Mucosa of descending colon (tissue), 3 donors: ENCODE measurements at regions not wholly inside any gene's neighbourhood (a gene's known extent, or its start where the extent isn't known, plus 50 kb on each side); places are given as distances from the start of the nearest gene placed in this dataset.

Experiments used
- ATAC-seq: fragments of 200-7000 bp; cut with Tn5 transposase; one replicate; pipeline ENCODE4 v1.9.1; 2020; ENCODE audit warnings: mild to moderate bottlenecking, moderate library complexity
- DNase-seq, 3 donors: peaks; one replicate each; pipeline ENCODE4 v3.0.0-alpha.2; 2020
- H3K36me3 ChIP-seq: fragments of 200-600 bp; one replicate; pipeline ENCODE4 v1.8.0; 2021; ENCODE audit warnings: low read depth, mild to moderate bottlenecking
- H3K4me1 ChIP-seq: fragments of 200-600 bp; one replicate; pipeline ENCODE4 v1.8.0; 2021; ENCODE audit warnings: low read depth, mild to moderate bottlenecking
- H3K4me3 ChIP-seq: fragments of 200-600 bp; one replicate; pipeline ENCODE4 v1.8.0; 2021; ENCODE audit warnings: mild to moderate bottlenecking
- H3K9me3 ChIP-seq: fragments of 200-600 bp; one replicate; pipeline ENCODE4 v1.8.0; 2021; ENCODE audit warnings: mild to moderate bottlenecking
- intact Hi-C, 2 donors: fragments of 100-400 bp; cut with DNase I in 1 of 2; cut with micrococcal nuclease in 1 of 2; formaldehyde crosslinking; loops; one replicate each; pipeline versions ENCODE4 v1.11.0 to v1.11.1; 2022; cut with DNase I, micrococcal nuclease
- TF ChIP-seq, protein P1 (sequence below): fragments of 200-600 bp; IDR thresholded peaks from one replicate; pipeline ENCODE4 v1.8.0; 2022; ENCODE audit warnings: antibody characterized with exemption, mild to moderate bottlenecking
- donor health status: DM: no; HTN: no; CAD: no; lungs with moderate emphysema.
- donor health status: DM: no; HTN: no; CAD: no.
- donor health status: DM: no; HTN: yes; CAD: no.

GRCh38 chr1:194056169-194056568 lies 869.8 kb upstream of the B3GALT2 start:
- intact Hi-C loops: no loop called here
- Histone ChIP-seq H3K4me3 (no peak overlapping the region), H3K9me3 (no peaks in the 10 kb centered on the region), H3K36me3 (no peaks in the 10 kb centered on the region), H3K4me1 (no peaks in the 10 kb centered on the region)
- DNase-seq (no peak), ATAC-seq (peak; percentile 42)
- TF ChIP-seq, protein P1, sequence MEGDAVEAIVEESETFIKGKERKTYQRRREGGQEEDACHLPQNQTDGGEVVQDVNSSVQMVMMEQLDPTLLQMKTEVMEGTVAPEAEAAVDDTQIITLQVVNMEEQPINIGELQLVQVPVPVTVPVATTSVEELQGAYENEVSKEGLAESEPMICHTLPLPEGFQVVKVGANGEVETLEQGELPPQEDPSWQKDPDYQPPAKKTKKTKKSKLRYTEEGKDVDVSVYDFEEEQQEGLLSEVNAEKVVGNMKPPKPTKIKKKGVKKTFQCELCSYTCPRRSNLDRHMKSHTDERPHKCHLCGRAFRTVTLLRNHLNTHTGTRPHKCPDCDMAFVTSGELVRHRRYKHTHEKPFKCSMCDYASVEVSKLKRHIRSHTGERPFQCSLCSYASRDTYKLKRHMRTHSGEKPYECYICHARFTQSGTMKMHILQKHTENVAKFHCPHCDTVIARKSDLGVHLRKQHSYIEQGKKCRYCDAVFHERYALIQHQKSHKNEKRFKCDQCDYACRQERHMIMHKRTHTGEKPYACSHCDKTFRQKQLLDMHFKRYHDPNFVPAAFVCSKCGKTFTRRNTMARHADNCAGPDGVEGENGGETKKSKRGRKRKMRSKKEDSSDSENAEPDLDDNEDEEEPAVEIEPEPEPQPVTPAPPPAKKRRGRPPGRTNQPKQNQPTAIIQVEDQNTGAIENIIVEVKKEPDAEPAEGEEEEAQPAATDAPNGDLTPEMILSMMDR: no peak

- no peaks in the 10 kb centered on the region for H3K9me3 ChIP-seq
Observed at GRCh38 chr1:194055536-194055935, 869.1 kb upstream of the B3GALT2 start.

GRCh38 chr1:194052514-194053338 lies 866.3 kb upstream of the B3GALT2 start:
- ATAC-seq (peak; percentile 38), DNase-seq (no peak)
- no peaks in the 10 kb centered on the region for H3K36me3 ChIP-seq
- H3K4me1 ChIP-seq: no peaks in the 10 kb centered on the region
- intact Hi-C loops: no loop called here
- H3K4me3 ChIP-seq: no peak overlapping the region
- TF ChIP-seq, protein P1: no peak
- no peaks in the 10 kb centered on the region for H3K9me3 ChIP-seq

More at GRCh38 chr1:194055536-194055935, 869.1 kb upstream of the B3GALT2 start:
- Histone ChIP-seq H3K36me3 (no peaks in the 10 kb centered on the region), H3K4me3 (no peak overlapping the region), H3K4me1 (no peaks in the 10 kb centered on the region)
- intact Hi-C loops: no loop called here
- TF ChIP-seq, protein P1: no peak
- ATAC-seq (no peak), DNase-seq (no peak)

- Histone ChIP-seq H3K36me3 (no peaks in the 10 kb centered on the region), H3K4me1 (no peaks in the 10 kb centered on the region), H3K4me3 (no peak overlapping the region), H3K9me3 (no peaks in the 10 kb centered on the region)
- TF ChIP-seq, protein P1: no peak
- ATAC-seq: no peak
- no peak for DNase-seq
- intact Hi-C loops: no loop called here
Observed at GRCh38 chr1:194047921-194048320, 861.5 kb upstream of the B3GALT2 start.

- TF ChIP-seq, protein P1: no peak
- intact Hi-C loops: no loop called here
- Histone ChIP-seq H3K9me3 (no peaks in the 10 kb centered on the region), H3K4me1 (no peaks in the 10 kb centered on the region), H3K4me3 (no peak overlapping the region), H3K36me3 (no peaks in the 10 kb centered on the region)
- DNase-seq: no peak
- ATAC-seq: no peak
Observed at GRCh38 chr1:194047206-194047605, 860.8 kb upstream of the B3GALT2 start.
